ENCODE measurements at regions not wholly inside any gene's neighbourhood (a gene's known extent, or its start where the extent isn't known, plus 50 kb on each side); places are given as distances from the start of the nearest gene placed in this dataset.
A peak's percentile ranks its signal among the peaks of the same experiment; 100 is the strongest.

GRCh38 chr2:6183226-6183625 is 491.0 kb downstream of the SOX11 start (continued):
- no peak for TF ChIP-seq SRSF4 (IDR thresholded peaks at IDR 0.05; ENCODE audit: low read depth, low read length, poor library complexity, severe bottlenecking)

GRCh38 chr2:6184532-6185292 is 492.5 kb downstream of the SOX11 start:
- Histone ChIP-seq H3K36me3 (replicated peaks in 1 of 2; ENCODE audit: control insufficient read depth in 1 of 2, insufficient read depth in 2 of 2, low read length in 2 of 2) (no peaks in the 10 kb centered on the region), H3K4me3 (replicated peaks in 1 of 3; ENCODE audit: insufficient read depth in 1 of 3, low read depth in 2 of 3, low read length in 3 of 3) (no peak overlapping the region), H3K27ac (ENCODE audit: extremely low read length, insufficient read depth, low read length) (no peak overlapping the region), H3K4me1 (ENCODE audit: insufficient read depth, low read length) (peaks cover 8% of the 10 kb centered on the region; the same call in 1 of the 2 replicates), H3K9me3 (ENCODE audit: low read length) (peaks cover 70% of the 10 kb centered on the region), H4K20me1 (ENCODE audit: insufficient read depth, low read length) (no peaks in the 10 kb centered on the region), H3K79me2 (ENCODE audit: insufficient read depth, low read length) (no peaks in the 10 kb centered on the region), H2AFZ (ENCODE audit: low read length) (no peak overlapping the region), H3K4me2 (ENCODE audit: low read depth, low read length) (no peak overlapping the region), H3K27me3 (ENCODE audit: control insufficient read depth in 1 of 2, insufficient read depth in 2 of 2, low read length in 2 of 2) (no peaks in the 10 kb centered on the region), H3K9ac (ENCODE audit: insufficient read depth, low read depth, low read length) (no peak overlapping the region)
- intact Hi-C loops (cut with micrococcal nuclease; ENCODE audit: unreplicated experiment) (no loop called here), in situ Hi-C loops (cut with HindIII; ENCODE audit: extremely low pct_ligation_motif_present, low pct_unique_long_range_greater_than_20kb) (no loop called here)
- WGBS (ENCODE audit: low lambda C conversion rate), result 20% methylated on average over 13 of the region's 13 CpGs
- DNase-seq (ENCODE audit: low spot score) (peak; percentile 15), ATAC-seq (peak; percentile 50; the same call in 1 of the 3 replicates), FAIRE-seq (no peak)
- ChIA-PET POLR2A (no interaction called here), CTCF (ENCODE audit: low intra/inter-chr PET ratio, low total read pairs) (no interaction called here)
- TF ChIP-seq ZNF350 (CRISPR knock-in tag; IDR thresholded peaks at IDR 0.05; ENCODE audit: borderline replicate concordance, low read depth), result no peak
- TF ChIP-seq NFIB (CRISPR knock-in tag; IDR thresholded peaks at IDR 0.05; ENCODE audit: borderline replicate concordance), result no peak
- no peak for TF ChIP-seq ZNF503 (CRISPR knock-in tag; IDR thresholded peaks at IDR 0.05)
- TF ChIP-seq ZFYVE20 (CRISPR knock-in tag; IDR thresholded peaks at IDR 0.05; ENCODE audit: borderline replicate concordance, low read depth), result no peak
- no peak for TF ChIP-seq ZNF205 (CRISPR knock-in tag; IDR thresholded peaks at IDR 0.05)
- TF ChIP-seq ZNF557 (CRISPR knock-in tag; IDR thresholded peaks at IDR 0.05), result no peak
- no peak for TF ChIP-seq YY1 (IDR thresholded peaks at IDR 0.05; ENCODE audit: insufficient read depth, insufficient replicate concordance, low read depth, low read length)
- TF ChIP-seq ZFX (CRISPR knock-in tag; IDR thresholded peaks at IDR 0.05; ENCODE audit: low read depth), result no peak
- TF ChIP-seq HNF1A (IDR thresholded peaks at IDR 0.05; ENCODE audit: low read depth), result no peak
- TF ChIP-seq HNF1A (CRISPR knock-in tag; IDR thresholded peaks at IDR 0.05; ENCODE audit: borderline replicate concordance), result no peak
- TF ChIP-seq PRDM4 (CRISPR knock-in tag; IDR thresholded peaks at IDR 0.05; ENCODE audit: borderline replicate concordance), result no peak
- TF ChIP-seq TEAD2 (CRISPR knock-in tag; IDR thresholded peaks at IDR 0.05), result no peak
- BruUV-seq (replicated peaks), result no TSS peak

Data from HepG2 (cell line).